ENCODE measurements at regions not wholly inside any gene's neighbourhood (a gene's known extent, or its start where the extent isn't known, plus 50 kb on each side); places are given as distances from the start of the nearest gene placed in this dataset.

DNA sequence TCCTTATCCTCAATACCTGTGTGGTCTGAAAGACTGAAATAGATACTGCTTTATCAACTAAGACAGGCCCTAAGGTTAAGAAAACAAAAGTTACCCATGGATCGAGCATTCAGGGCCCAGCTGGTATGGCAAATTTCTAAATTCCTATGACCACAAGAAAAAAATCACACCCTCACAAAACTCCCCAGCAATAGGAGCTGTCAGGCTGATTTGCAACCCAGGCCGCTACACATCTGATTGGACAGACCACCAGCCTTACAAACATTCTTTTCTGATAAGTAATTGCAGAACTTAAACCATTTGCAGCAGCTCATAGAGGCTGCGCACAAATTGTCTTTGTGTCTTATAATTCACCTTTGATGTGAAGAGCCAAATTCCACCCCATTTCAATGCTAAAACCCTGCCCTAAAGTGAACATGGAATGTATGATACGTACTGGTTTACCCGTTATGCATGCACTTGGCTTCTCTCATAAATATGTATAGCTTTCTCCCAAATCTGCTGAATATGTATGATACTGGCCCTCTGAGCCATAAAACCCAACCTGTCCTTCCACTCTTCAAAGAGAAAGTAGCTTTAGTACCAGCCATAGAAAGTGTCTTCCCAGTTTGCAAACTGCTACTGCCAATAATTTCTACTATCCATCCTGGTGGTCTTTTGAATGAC lies 842.5 kb downstream of the GRID1 start:
- TF ChIP-seq, protein P1, sequence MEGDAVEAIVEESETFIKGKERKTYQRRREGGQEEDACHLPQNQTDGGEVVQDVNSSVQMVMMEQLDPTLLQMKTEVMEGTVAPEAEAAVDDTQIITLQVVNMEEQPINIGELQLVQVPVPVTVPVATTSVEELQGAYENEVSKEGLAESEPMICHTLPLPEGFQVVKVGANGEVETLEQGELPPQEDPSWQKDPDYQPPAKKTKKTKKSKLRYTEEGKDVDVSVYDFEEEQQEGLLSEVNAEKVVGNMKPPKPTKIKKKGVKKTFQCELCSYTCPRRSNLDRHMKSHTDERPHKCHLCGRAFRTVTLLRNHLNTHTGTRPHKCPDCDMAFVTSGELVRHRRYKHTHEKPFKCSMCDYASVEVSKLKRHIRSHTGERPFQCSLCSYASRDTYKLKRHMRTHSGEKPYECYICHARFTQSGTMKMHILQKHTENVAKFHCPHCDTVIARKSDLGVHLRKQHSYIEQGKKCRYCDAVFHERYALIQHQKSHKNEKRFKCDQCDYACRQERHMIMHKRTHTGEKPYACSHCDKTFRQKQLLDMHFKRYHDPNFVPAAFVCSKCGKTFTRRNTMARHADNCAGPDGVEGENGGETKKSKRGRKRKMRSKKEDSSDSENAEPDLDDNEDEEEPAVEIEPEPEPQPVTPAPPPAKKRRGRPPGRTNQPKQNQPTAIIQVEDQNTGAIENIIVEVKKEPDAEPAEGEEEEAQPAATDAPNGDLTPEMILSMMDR (conservative IDR thresholded peaks at IDR 0.05; ENCODE audit: low read depth, low read length), result no peak
- TF ChIP-seq EZH2 (IDR thresholded peaks at IDR 0.05; ENCODE audit: borderline replicate concordance, low read depth, low read length, poor library complexity, severe bottlenecking), result no peak
